ENCODE measurements at regions not wholly inside any gene's neighbourhood (a gene's known extent, or its start where the extent isn't known, plus 50 kb on each side); places are given as distances from the start of the nearest gene placed in this dataset.
"Not testable (repeated sequence)": the region's sequence is repeated elsewhere in the genome, so short reads cannot be mapped to it uniquely, and the experiment has no call there.

DNA sequence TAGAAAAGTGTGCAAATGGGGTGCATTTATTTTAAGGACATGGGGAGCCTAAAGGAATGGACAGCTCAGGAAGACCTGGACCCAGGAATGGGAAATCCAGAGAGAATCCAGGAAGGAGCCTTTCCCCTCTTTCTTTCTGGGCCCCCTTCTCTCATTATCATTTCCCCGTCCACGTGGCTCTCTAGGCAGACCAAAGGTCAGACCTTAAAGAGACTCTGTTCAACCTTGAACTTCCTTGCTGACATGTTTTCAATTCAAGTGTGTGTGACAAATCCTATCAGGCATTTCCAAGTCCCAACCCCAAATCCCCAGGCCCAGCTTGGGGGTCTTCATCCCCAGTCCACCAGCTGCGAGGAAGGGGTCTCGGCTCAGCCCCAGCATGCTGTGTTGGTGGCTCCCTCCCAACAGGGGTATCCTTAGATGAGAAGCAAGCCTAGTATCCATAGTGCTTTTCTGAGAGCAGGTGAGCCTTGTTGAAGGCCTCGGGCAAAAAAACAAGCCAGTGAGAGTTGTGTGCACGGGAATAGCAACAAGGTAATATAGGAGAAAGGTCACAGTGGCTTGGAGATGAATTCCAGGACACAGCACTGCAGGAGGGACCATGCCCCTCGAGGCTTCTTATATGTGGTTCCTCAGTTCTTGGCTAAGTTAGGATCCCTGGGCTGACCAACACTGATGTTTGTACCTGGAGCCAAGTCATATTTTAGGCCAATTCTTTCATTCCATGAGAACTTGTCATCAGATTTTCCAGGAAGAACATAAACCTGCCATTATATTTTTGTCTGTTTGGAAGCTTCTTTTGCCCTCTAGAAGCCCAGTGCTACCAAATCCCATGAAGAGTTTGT is 130.0 kb downstream of the ASB7 start:
- no peak overlapping the region for H3K4me3 ChIP-seq (ENCODE audit: low read length, poor library complexity, severe bottlenecking)
- no peak overlapping the region for H3K4me2 ChIP-seq (ENCODE audit: low read depth, low read length, poor library complexity, severe bottlenecking)
- H4K20me1 ChIP-seq (ENCODE audit: insufficient read depth, low read length, poor library complexity, severe bottlenecking) = no peaks in the 10 kb centered on the region
- no peaks in the 10 kb centered on the region for H3K9me2 ChIP-seq (replicated peaks; ENCODE audit: low read depth, low read length)
- H3K9me3 ChIP-seq (ENCODE audit: insufficient read depth, low read depth, low read length) = no peaks in the 10 kb centered on the region
- no peak overlapping the region for H2AFZ ChIP-seq (ENCODE audit: low read length)
- peaks cover 12% of the 10 kb centered on the region for H3K4me1 ChIP-seq (ENCODE audit: insufficient read depth, low read length, poor library complexity, severe bottlenecking)
- H3K27me3 ChIP-seq (ENCODE audit: insufficient read depth, low read length, poor library complexity, severe bottlenecking) = no peaks in the 10 kb centered on the region
- H3K36me3 ChIP-seq (ENCODE audit: insufficient read depth, low read length) = no peaks in the 10 kb centered on the region
- H3K79me2 ChIP-seq (ENCODE audit: insufficient read depth, low read length) = no peaks in the 10 kb centered on the region
- TF ChIP-seq CTCF (conservative IDR thresholded peaks at IDR 0.05; ENCODE audit: low read length) = no peak
- no peak for TF ChIP-seq EZH2phosphoT487 (IDR thresholded peaks at IDR 0.05; ENCODE audit: borderline replicate concordance)
- H3K9ac ChIP-seq (ENCODE audit: low read depth, low read length, poor library complexity, severe bottlenecking) = no peak overlapping the region
- H3F3A ChIP-seq (ENCODE audit: low read depth) = no peaks in the 10 kb centered on the region

GRCh38 chr15:100733101-100733842 is 130.9 kb downstream of the ASB7 start:
- no peaks in the 10 kb centered on the region for H4K20me1 ChIP-seq (ENCODE audit: insufficient read depth, low read length, poor library complexity, severe bottlenecking)
- no peak overlapping the region for H3K4me3 ChIP-seq (ENCODE audit: low read length, poor library complexity, severe bottlenecking)
- no peaks in the 10 kb centered on the region for H3K27me3 ChIP-seq (ENCODE audit: insufficient read depth, low read length, poor library complexity, severe bottlenecking)
- no peaks in the 10 kb centered on the region for H3K79me2 ChIP-seq (ENCODE audit: insufficient read depth, low read length)
- no peaks in the 10 kb centered on the region for H3K9me3 ChIP-seq (ENCODE audit: insufficient read depth, low read depth, low read length)
- TF ChIP-seq CTCF (conservative IDR thresholded peaks at IDR 0.05; ENCODE audit: low read length) (no peak), EZH2phosphoT487 (IDR thresholded peaks at IDR 0.05; ENCODE audit: borderline replicate concordance) (no peak)
- H3K9ac ChIP-seq (ENCODE audit: low read depth, low read length, poor library complexity, severe bottlenecking) = no peak overlapping the region
- no peaks in the 10 kb centered on the region for H3K9me2 ChIP-seq (replicated peaks; ENCODE audit: low read depth, low read length)
- H3F3A ChIP-seq (ENCODE audit: low read depth) = no peaks in the 10 kb centered on the region
- H3K4me1 ChIP-seq (ENCODE audit: insufficient read depth, low read length, poor library complexity, severe bottlenecking) = peaks cover 7% of the 10 kb centered on the region
- no peak overlapping the region for H2AFZ ChIP-seq (ENCODE audit: low read length)
- H3K36me3 ChIP-seq (ENCODE audit: insufficient read depth, low read length) = no peaks in the 10 kb centered on the region
- no peak overlapping the region for H3K4me2 ChIP-seq (ENCODE audit: low read depth, low read length, poor library complexity, severe bottlenecking)

GRCh38 chr15:100733843-100734185 is 131.4 kb downstream of the ASB7 start:
- not testable (repeated sequence) for H3K4me3 ChIP-seq (ENCODE audit: low read length, poor library complexity, severe bottlenecking); H3K36me3 ChIP-seq (ENCODE audit: insufficient read depth, low read length); H3K4me1 ChIP-seq (ENCODE audit: insufficient read depth, low read length, poor library complexity, severe bottlenecking); H3K79me2 ChIP-seq (ENCODE audit: insufficient read depth, low read length); H3K9me3 ChIP-seq (ENCODE audit: insufficient read depth, low read depth, low read length); H2AFZ ChIP-seq (ENCODE audit: low read length); H3K9ac ChIP-seq (ENCODE audit: low read depth, low read length, poor library complexity, severe bottlenecking); H3K9me2 ChIP-seq (replicated peaks; ENCODE audit: low read depth, low read length); H3K4me2 ChIP-seq (ENCODE audit: low read depth, low read length, poor library complexity, severe bottlenecking); H4K20me1 ChIP-seq (ENCODE audit: insufficient read depth, low read length, poor library complexity, severe bottlenecking); H3F3A ChIP-seq (ENCODE audit: low read depth); H3K27me3 ChIP-seq (ENCODE audit: insufficient read depth, low read length, poor library complexity, severe bottlenecking)
